ENCODE measurements at regions not wholly inside any gene's neighbourhood (a gene's known extent, or its start where the extent isn't known, plus 50 kb on each side); places are given as distances from the start of the nearest gene placed in this dataset.
A peak's percentile ranks its signal among the peaks of the same experiment; 100 is the strongest.

- no peak for TF ChIP-seq CTCF (IDR thresholded peaks at IDR 0.05)
Measured at GRCh38 chrX:81348388-81348787, 146.5 kb downstream of the SH3BGRL start.

- no peak for TF ChIP-seq CTCF (IDR thresholded peaks at IDR 0.05)
Measured at GRCh38 chrX:81354954-81355353, 153.1 kb downstream of the SH3BGRL start.

- TF ChIP-seq CTCF (IDR thresholded peaks at IDR 0.05), result no peak
Measured at GRCh38 chrX:81355436-81355835, 153.5 kb downstream of the SH3BGRL start.

GRCh38 chrX:81367291-81367690 lies 165.4 kb downstream of the SH3BGRL start:
- TF ChIP-seq CTCF (IDR thresholded peaks at IDR 0.05), result no peak

GRCh38 chrX:81377329-81377728 lies 175.4 kb downstream of the SH3BGRL start:
- TF ChIP-seq CTCF (IDR thresholded peaks at IDR 0.05), result peak; percentile 47; the same call in 1 of the 2 replicates

GRCh38 chrX:81378560-81378959 lies 176.7 kb downstream of the SH3BGRL start:
- no peak for TF ChIP-seq CTCF (IDR thresholded peaks at IDR 0.05)

GRCh38 chrX:81390237-81390636 lies 188.3 kb downstream of the SH3BGRL start:
- TF ChIP-seq CTCF (IDR thresholded peaks at IDR 0.05), result no peak

- no peak for TF ChIP-seq CTCF (IDR thresholded peaks at IDR 0.05)
Measured at GRCh38 chrX:81392396-81392795, 190.5 kb downstream of the SH3BGRL start.

Data from LNCAP (cell line).